GM12874 (cell line): ENCODE measurements at regions not wholly inside any gene's neighbourhood (a gene's known extent, or its start where the extent isn't known, plus 50 kb on each side); places are given as distances from the start of the nearest gene placed in this dataset.

Experiments used
- TF ChIP-seq, protein P1 (sequence below): IDR thresholded peaks from 2 replicates; pipeline ENCODE4 v1.5.1; 2011; ENCODE audit warnings: low read depth, mild to moderate bottlenecking, control low read depth, low read length, moderate library complexity; ENCODE audit not compliant: insufficient read depth

GRCh38 chr3:137615659-137616418 lies 148.3 kb upstream of the SOX14 start:
- TF ChIP-seq, protein P1, sequence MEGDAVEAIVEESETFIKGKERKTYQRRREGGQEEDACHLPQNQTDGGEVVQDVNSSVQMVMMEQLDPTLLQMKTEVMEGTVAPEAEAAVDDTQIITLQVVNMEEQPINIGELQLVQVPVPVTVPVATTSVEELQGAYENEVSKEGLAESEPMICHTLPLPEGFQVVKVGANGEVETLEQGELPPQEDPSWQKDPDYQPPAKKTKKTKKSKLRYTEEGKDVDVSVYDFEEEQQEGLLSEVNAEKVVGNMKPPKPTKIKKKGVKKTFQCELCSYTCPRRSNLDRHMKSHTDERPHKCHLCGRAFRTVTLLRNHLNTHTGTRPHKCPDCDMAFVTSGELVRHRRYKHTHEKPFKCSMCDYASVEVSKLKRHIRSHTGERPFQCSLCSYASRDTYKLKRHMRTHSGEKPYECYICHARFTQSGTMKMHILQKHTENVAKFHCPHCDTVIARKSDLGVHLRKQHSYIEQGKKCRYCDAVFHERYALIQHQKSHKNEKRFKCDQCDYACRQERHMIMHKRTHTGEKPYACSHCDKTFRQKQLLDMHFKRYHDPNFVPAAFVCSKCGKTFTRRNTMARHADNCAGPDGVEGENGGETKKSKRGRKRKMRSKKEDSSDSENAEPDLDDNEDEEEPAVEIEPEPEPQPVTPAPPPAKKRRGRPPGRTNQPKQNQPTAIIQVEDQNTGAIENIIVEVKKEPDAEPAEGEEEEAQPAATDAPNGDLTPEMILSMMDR: no peak

DNA sequence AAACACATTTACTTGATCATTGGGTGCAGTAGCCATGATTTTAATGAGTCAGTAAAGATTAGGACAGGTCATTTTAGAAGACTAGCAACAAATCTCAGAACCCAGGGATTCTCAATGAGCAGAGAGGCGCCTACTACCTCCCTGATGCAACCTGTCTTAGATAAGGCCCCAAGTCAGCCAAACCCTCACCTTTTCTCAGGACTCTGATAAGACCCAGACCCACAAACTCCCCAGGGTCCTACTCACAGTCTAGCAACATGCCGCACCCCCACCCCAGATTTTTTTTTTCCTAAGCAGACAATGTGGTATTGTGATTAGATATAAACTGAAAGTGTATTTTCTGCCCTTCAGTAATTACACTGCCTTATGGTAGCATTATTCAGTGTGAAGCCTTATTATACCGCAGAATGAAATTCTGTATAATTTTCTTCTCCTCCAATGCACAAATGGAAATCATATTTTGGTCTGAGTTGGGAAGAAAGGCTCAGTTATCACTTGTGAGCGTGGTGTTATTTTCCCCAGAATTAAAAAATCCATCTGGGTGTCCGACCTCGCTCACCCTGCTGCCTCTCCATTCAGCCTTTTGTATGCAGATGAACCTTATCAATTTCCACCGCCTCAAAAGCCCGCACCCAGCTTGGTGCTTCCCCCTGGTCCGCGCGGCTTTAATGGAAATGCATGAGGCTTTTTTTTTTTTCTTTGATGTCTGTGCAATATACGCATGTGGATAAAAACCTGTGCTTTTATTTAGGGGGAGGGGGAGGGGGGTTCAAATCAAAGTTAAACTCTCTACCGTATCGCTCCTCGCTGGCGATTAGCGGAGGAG lies 122.0 kb upstream of the SOX14 start:
- TF ChIP-seq, protein P1: no peak

DNA sequence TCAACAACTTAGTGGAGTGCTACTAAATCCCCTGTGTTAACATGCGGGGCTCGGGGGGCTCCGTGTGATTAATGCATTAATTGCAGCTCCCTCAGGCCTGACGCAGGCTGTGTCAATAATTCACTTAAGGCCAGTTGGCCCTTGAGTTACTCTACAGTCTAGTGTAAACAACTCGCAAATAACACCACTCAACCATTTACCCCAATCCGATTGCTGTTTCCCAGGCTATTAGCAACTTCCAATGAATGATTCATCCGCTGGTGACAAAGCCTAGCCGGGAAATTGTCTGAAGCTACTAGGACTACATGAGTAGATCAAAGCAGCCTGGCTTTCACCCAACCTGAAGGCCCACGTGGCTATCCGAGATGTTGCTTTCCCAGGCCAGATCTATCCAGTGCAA lies 121.3 kb upstream of the SOX14 start:
- TF ChIP-seq, protein P1: no peak

- TF ChIP-seq, protein P1: no peak
These were observed 116.9 kb upstream of the SOX14 start for GRCh38 chr3:137647179-137647578.

DNA sequence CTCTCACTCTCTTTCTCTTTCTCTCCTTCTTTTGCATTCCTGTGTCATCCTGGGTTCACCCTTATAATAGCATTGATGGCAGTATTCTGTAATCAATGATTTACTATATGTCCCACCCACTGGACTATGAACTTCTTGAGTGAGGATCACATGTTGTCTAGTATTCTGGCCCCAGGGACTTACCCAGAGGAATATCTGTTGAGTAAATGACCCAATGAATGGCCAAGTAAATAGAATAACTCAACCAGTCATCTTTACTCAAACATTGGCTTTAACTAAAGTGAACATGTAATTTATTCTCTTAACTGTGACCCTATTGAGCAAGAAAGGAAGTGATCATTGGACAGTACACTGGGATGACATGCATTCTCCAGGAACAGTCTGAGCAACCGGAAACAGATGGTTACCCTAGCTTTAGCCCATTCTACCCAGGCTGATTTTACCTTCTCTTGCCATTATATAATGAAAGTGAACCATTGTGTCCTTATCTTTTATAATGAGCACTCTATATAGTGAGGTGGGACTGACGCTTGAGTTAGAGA lies 94.5 kb upstream of the SOX14 start:
- TF ChIP-seq, protein P1: no peak

DNA sequence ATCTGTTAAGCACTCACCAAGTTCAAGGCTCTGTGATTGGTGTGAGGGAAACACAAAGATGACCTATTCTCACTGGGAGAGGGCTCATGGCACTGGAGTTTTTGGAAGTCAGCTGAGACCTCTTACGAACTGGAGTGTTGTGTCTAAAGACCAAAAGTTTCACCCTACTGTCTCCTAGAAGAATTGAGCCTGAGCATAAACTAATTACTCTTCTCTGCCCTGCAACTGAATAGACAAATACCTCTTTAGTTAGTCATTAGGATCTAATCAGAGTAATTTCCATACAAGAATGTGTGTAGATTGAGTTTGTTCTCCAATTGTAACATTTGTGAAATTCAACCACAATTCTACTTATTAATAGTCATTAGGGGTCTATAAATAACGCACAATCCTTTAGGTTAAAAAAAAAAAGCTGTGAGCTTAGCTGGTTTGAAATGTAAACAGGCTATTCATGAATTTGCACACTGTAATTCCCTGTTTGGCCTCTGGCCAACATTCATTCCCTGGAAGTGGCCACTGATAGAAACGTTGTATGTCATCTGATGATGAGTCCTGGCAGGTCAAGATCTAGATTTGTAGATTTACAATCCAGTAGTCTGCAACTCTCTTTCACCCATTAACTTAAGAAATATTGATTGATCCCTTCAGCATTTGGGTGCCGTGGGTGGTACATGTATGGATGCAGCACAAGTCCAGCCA lies 76.8 kb upstream of the SOX14 start:
- TF ChIP-seq, protein P1: no peak
